ENCODE measurements at regions not wholly inside any gene's neighbourhood (a gene's known extent, or its start where the extent isn't known, plus 50 kb on each side); places are given as distances from the start of the nearest gene placed in this dataset.
"Not testable (repeated sequence)": the region's sequence is repeated elsewhere in the genome, so short reads cannot be mapped to it uniquely, and the experiment has no call there.

DNA sequence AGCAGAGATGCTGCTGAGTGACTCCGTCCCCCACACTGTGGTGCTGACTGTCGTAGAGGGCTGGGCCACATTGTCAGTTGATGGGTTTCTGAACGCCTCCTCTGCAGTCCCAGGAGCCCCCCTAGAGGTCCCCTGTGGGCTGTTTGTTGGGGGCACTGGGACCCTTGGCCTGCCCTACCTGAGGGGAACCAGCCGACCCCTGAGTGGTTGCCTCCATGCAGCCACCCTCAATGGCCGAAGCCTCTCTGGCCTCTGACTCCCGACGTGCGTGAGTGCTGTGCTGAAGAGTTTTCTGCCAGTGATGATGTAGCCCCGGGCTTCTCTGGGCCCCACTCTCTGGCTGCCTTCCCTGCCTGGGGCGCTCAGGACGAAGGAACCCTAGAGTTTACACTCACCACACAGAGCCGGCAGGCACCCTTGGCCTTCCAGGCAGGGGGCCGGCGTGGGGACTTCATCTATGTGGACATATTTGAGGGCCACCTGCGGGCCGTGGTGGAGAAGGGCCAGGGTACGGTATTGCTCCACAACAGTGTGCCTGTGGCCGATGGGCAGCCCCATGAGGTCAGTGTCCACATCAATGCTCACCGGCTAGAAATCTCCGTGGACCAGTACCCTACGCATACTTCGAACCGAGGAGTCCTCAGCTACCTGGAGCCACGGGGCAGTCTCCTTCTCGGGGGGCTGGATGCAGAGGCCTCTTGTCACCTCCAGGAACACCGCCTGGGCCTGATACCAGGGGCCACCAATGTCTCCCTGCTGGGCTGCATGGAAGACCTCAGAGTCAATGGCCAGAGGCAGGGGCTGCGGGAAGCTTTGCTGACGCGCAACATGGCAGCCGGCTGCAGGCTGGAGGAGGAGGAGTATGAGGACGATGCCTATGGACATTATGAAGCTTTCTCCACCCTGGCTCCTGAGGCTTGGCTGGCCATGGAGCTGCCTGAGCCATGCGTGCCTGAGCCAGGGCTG is 181.1 kb downstream of the TBC1D2B start:
- not testable (repeated sequence) for DNase-seq (ENCODE audit: low read depth)

DNA sequence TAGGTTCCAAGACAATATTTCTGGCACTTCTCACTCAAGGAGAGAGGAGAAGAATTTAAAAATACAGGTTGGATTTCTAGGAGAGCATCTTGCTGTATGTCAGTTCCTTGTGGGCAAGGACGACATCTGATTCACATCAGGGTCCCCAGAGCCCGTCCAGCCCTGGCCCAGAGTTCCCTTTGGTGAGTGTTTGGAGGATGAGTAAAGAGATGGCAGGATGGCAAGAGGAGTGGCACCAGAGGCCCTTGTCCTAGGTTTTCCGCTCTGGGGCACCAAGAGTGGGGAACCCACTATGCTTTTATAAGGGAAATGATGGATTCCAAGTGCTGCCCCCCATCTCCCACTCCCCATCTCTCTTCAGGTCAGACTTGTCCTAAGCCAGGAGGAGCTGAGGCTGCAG is 181.8 kb downstream of the TBC1D2B start:
- no peak for DNase-seq (ENCODE audit: low read depth)

DNA sequence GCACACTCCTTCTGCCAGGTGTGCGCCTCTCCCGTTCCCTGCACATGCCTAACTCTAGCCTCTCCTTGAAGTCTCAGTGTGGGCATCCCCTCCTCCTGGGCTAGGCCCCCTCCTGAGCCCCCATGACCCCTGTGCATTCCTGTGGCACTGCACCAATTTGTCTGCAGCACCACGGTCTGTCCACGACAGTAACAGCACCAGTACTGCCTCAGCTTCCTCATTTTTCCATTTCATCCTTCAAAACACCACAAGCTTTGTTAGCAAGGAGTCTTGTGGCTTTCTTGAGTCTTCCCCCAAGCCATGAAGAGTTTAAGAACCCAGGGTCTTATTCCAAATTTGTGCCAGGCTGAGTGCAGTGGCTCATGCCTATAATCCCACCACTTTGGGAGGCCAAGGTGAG is 182.4 kb downstream of the TBC1D2B start:
- DNase-seq (ENCODE audit: low read depth), result not testable (repeated sequence)

DNA sequence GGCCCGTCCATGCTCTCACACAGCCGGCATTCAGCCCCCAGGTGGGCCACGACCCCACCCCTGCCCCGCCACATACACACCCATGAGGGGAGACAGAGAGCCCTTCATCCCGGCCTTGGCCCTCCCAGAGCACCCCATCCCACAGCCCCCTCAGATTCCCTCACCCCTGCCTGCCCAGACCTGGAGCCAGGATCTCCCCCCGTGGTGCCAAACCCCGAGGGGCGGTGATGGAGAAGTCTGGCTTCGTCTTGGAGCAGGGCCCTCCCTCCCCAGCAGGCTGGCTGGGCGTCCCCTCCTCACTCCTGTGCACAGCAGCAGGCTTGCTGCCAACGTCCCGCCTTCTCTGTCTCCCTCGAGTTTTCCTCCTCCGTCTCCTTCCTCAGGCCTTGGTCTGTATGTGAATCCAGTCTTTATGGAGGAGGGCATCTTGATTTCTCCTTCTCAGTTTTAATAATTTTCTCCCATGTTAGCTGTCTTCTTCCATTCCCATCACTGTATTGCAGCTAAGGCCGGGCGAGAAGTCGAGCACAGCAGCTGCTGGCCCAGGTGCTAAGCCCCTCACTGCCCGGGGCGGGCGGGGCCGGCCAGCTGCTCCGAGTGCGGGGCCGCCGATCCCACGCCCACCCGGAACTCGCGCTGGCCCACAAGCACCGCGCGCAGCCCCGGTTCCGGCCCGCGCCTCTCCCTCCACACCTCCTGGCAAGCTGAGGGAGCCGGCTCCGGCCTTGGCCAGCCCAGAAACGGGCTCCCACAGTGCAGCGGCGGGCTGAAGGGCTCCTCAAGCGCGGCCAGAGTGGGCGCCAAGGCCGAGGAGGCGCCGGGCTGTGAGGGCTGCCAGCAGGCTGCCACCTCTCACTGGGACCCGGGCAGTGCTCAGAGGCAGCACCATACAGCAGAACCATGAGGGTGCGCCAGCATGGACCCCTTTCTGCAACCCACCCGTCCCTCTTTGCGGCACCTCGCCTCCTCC is 183.6 kb downstream of the TBC1D2B start:
- DNase-seq (ENCODE audit: low read depth), result not testable (repeated sequence)

DNA sequence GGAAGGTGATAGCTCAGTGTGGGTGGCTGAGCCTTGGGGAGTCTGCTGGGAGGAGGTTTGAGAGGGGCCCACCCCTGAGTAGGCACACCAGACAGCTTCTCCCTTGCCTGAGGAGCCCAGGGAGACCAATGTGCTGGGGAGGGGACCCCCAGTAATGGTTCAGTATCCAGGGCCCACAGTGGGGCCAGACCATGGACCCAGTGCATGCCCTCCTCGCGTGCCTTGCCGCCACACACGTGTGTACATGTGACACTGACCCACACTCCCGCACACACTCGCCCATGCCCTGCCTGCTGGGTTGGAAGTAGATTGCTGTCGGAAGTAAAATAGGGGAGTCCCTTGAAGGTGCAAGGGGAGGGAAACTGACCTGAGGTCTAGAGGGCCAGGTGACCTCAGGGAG is 184.3 kb downstream of the TBC1D2B start:
- not testable (repeated sequence) for DNase-seq (ENCODE audit: low read depth)

DNA sequence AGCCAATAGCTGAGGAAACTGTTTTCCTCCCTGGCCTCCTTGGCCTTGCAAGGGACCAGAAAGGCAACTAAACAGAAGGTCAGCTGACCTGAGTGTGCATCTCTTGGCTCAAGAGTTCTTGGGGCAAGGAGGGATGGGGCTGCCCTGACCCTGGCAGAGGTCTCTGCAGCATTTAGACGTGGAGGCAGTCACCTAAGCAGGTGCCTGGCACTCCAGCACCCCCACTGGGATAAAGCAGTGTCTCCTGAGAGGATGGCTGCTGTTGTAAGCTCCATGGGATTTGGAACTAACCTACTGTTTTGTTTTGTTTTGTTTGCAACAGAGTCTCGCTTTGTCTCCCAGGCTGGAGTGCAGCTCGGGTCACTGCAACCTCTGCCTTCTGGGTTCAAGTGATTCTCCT is 185.2 kb downstream of the TBC1D2B start:
- no peak for DNase-seq (ENCODE audit: low read depth)

DNA sequence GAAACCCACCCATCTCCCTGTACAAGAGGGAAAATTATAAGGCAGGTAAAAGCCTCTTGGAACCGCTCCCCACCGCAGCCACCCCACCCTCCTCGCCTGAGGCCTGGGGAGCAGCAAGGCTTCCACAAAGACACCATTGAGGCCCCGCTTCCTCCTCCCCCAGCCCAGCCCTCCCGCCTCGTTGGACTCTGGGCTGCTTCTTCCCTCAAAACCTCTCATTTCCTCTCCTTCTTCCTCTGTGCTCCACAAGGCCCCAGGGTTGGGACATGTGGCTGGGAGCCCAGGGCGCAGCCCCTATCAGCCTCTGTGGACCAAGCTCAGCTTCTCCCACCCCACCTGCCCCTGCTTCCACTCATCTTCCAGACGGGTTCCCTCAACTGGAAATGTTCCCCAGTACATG is 185.6 kb downstream of the TBC1D2B start:
- not testable (repeated sequence) for DNase-seq (ENCODE audit: low read depth)

DNA sequence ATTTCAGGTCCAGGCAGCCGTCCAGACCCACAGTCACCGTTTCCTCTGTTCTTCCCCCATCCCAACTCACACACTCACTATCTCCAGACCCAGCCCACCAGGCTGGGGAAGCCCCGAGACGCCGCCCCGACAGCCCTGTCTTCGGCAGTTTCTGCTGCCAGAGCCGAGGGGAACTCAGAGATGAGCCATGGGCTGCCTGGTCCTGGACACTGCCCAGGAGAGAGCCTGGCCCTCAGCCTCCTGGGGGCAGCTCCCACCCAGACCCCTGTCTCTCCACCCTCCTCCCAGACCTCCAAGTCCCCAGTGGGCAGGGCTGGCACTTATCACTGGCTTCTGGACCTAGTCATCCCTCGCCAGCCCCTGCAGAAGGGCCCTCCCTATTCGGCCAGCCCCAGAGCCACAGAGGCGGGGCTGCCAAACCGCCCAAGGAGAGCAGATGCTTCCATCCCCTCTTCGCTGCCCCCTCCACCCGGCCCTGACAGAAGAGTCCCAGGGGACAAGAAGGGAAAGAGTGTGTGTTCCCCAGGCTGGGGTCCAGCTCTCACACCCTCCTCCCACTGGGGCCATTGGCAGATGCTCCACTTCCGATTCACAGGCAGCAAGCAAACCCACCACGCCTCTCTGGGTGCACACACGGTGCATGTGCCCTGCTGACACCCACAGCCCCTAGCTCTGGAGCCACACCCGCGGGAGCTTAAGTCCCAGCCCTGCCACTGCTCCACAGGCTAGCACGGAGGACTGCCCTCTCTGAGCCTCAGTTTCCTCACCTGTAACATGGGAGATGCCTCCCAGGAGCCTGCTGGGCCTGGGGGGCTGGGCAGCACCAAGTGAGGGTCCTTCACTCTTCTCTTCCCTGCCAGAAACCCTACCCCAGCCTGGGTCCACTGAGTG is 186.4 kb downstream of the TBC1D2B start:
- not testable (repeated sequence) for DNase-seq (ENCODE audit: low read depth)

DNA sequence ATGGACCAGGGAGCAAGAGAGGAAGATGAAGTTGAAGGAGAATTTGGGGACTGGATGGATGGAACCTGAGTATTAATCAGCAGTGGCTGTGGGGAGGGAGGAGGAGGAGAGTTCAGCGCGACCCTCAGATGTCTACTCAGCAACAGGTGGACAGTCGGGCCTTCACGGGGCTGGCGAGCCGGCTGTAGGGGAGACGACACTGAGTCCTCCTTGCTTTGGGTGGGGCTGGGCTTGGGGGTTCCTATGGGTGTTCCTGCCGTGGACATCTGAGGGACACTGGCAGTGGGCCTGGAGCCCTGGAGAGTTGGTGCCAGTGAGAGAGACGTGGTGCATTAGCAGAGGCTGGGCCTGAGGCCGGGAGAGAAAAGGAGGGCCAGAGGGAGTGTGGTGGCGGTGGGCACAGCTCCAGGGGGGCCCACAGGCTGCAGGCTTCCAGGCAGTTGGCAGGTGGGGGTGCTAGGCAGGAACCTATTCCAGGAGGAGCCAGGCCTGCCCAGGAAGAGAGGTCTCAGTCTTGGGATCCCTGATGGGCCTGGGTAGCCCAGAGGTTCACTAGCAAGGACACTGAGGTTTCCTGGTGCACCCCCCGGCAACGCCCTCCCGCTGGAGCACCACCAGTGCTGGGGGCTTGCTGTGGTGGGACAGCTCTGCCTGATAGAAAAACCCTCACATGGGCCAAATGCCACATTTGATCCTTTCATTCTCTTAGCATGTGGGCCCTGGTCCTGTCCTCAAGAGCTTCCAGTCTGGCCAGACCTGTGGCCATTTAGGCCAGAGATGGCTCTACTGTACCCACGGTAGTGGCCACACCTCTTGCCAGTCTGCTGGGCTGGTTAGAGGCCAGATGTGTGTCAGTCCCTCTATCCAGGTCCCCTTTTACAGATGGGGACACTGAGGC is 187.4 kb downstream of the TBC1D2B start:
- DNase-seq (ENCODE audit: low read depth), result not testable (repeated sequence)

DNA sequence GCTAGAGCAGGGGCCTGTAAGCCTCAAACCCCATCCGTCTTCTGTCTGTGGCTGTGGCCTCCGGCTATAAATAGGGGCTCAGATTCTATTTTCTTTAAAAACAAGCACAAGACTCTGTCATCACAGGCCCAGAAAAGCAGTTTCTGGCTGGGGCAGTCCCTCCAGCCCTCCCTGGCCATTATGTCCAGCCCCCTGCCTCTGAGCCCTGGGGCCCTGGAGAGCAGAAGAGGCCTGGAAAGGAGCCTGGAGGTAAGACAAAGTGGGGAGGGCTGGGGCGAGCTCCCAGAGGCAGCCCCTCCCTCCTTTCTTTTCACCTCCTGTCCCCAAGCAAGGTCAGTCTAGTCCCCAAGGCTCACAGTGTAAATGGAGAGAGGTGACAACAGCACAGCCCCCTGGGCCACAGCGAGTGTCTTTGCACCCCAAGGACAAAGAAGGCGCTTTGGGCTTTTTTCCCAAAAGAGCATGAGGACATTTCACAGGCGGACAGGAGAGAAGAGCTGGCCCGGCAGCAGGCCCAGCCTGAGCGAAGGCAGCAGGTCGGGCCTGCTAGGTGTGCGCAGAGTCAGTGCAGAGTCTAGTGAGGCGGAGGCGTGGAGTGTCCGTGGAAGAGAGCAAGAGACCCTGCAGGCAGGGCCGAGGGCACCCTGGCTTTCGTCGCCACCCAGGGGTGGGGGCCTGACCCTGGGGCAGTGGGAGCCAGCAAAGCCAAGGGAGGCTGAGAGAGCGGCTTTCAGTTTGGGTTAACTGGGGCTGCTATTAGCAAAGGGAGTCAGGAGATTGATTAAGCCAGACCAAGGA is 188.3 kb downstream of the TBC1D2B start:
- no peak for DNase-seq (ENCODE audit: low read depth)

DNA sequence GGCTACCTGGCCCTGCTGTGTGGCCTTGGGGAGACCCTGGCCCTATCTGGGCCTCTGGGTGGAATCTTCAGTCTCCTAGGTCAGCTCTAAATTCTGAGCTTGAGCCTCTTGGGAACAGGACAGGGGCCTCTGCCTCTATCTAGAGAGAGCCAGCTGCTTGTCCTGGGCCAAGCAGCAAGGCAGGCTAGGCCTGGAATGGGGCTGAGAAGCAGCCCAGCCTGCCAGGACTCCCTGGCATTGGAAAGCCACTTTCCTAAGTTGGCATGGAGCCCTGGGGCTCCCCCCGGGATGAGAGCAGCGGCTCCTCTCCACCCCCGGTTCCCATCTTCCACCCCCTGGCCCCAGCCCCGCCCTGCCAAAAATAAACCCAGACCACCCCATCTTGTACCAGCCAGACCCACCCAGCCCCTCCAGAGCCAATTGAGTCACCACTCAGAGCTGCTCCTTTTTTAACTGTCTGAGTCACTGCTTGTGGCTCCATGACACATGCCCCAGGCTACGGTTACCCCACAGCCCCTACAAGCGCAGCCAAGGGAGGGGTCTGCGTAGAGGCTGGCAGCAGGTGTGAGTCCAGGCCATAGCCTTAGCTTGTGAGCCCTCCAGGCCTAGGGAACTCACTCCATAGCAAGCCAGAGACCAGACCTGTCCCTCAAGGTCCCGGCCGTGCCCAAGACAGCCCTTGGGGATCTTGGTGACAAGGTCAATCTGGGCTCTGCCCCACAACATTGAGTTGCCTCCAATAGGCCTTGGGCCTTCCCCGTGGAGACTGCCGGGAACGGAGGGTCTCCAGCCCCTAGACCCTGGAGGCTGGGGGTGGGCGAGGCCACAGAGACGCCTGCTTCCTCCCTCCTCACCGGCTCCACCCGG is 189.7 kb downstream of the TBC1D2B start:
- DNase-seq (ENCODE audit: low read depth), result not testable (repeated sequence)

DNA sequence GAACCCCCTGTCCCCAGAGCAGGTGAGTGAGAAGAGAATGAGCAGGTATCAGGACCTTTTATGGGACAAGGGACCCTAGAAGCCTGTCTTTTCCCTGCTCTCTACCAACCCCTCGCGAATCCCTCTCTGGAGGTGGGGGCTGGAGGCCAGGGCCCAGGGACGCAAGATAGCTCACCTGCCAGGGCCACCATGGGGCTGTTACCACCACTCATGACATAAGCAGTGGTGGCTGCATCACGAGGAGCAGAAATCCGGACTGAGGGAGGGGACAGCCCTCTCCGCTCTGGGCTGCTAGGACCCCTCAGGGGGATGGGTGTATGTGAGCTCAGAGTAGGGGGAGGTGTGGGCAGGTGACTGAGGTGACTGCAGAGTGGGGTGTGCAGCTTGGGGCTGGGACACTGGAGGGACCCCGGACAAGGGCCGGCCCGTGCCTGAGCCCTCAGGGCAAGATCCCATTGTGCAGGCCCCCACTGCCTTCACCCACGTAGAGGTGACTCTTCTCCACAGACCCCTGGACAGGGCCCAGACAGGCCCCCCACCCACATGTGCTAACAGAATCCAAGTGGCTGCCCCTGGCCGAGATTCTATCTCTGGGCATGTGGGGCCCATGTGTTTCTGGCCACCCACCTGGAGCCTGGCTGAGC is 190.6 kb downstream of the TBC1D2B start:
- no peak for DNase-seq (ENCODE audit: low read depth)

DNA sequence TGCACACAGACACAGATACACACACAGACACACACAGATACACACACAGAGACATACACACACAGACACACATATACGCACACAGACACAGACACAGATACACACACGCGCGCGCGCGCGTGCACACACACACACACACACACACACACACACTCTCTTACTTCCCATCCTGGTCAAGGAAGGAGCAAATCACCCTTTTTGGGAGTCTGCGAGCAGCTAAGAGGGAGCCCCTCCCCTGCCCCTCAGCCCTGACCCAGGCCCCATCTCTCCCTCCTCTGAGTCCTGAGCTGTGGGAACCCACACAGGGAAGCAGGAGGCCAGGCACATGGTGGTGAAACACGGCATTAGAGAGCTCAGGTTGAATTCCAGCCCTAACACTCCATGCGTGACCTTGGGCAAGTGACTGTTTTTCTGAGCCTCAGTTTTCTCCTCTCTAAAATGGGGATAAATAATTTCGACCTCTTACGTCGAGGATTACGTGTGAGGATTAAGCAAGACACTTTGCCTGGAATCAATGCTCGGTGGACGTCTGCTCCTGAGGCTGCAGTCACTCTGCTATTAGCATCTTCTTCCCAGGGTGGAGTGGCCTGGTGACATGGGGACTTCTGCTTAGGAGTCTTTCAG is 191.5 kb downstream of the TBC1D2B start:
- DNase-seq (ENCODE audit: low read depth), result not testable (repeated sequence)

DNA sequence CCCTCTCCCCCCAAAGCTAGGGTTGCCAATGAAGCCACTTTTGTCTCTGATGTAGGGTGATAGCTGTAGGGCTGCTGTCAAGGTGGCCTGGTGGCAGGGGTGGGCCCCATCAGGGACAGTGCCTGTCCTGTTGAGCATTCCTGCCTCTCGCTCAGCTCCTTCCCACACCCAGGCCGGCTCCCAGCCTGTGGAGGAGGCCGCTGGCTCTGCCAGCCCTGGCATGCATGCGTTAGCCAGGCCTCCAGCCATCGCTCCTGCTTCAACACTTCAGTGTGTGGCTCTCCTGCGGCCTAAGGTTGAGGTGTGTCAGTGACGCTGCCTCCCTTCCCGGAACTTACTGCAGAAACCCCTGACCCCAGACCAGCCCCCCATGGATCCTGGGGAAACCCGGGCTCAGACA is 194.5 kb downstream of the TBC1D2B start:
- not testable (repeated sequence) for DNase-seq (ENCODE audit: low read depth)

DNA sequence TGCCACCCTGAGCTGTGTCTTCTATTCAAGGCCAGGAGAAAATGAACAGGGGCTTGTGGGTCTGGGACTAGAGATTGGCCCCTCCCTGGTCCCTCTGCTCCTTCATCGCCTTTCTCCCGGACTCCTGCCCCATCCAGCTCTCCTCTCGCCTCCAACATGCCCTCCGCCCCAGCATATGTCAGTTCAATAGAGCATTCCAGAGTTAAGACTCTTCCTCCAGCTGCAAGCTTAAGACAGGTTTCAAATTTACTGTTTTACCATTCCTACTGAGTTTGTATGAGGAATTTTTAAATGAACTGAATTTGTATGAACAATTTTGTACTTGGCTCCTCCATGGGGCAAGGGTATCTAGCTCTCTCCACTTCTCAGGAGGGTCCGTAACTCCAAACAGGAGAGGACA is 195.6 kb downstream of the TBC1D2B start:
- DNase-seq (ENCODE audit: low read depth), result no peak

DNA sequence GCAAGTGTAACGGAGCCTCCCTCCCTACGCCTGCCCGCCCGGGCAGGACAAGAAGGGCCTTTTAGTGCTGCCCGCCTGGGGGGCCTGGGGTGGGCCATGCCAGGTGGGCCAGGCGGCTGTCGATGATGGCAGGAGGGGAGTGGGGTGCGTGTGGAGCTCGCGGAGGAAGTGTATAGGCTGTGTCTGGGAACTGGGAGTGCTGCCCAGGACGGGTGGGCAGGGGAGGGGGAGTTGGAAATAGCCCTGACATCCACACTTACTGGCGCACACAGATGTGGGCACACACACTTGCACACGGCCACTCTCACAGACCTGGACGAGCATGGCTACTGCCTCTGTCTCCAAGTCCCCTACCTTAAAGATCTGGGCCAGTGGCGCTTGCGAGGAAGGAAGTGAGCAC is 196.0 kb downstream of the TBC1D2B start:
- not testable (repeated sequence) for DNase-seq (ENCODE audit: low read depth)

DNA sequence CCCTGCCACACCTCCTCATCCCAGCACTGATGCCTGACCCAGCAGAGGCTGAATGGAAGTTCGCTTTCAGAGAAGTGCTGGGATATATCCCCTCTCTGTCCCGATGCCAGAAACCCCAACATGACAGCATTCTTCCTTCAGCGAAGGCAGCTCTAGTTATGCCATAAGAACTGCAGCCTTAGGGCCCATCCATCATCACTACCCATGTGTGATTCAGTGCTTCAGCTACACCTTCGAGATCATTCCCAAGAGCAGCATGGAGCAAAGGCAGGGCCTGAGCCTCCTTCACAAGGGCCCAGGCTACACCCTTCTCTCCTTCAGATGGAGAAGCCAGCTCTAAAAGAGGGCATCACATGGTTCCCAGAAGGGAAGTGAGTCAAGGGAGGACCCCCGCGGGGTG is 198.0 kb downstream of the TBC1D2B start:
- not testable (repeated sequence) for DNase-seq (ENCODE audit: low read depth)

All from T-helper 22 cell (primary cell).